ENCODE measurements at regions not wholly inside any gene's neighbourhood (a gene's known extent, or its start where the extent isn't known, plus 50 kb on each side); places are given as distances from the start of the nearest gene placed in this dataset.

DNA sequence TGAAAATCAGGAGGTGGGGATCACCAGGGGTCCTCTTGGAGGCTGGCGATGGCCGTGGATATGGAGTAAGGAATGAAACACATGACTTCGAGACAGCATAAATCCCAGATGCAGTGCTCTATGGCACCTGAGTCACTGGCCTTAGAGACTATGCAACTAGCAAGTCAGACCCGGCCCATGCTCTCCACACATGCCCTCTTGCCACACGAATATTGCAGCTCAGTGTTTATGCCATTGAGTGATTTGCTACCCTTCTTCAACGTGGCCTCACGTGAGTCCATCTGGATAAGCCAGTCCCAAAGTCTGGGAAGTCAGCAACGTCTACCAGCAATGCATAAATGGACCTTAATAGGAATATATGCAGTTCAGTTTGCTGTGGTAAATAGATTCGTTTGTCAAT lies 466.3 kb downstream of the CD83 start:
- H3K27ac Mint-ChIP-seq (ENCODE audit: unreplicated experiment), result no peak overlapping the region
- intact Hi-C loops (cut with micrococcal nuclease; ENCODE audit: unreplicated experiment), result no loop called here
- H3K9me3 Mint-ChIP-seq (ENCODE audit: low read depth, unreplicated experiment), result no peaks in the 10 kb centered on the region
- CTCF ChIA-PET, result interaction anchor here (0.5 kb wide), 1 partner anchor 330 kb away, joined by 3 read pairs; no protein-coding TSS in a partner anchor
- BruUV-seq (replicated peaks), result no TSS peak
- peaks cover 29% of the 10 kb centered on the region for H3K27me3 Mint-ChIP-seq (ENCODE audit: unreplicated experiment)
- no peaks in the 10 kb centered on the region for H3K4me1 Mint-ChIP-seq (ENCODE audit: low read depth, unreplicated experiment)
- no peak overlapping the region for H3K4me3 Mint-ChIP-seq (ENCODE audit: low read depth, unreplicated experiment)
- H3K36me3 Mint-ChIP-seq (ENCODE audit: insufficient read depth, unreplicated experiment), result no peaks in the 10 kb centered on the region
- TF ChIP-seq, protein P1, sequence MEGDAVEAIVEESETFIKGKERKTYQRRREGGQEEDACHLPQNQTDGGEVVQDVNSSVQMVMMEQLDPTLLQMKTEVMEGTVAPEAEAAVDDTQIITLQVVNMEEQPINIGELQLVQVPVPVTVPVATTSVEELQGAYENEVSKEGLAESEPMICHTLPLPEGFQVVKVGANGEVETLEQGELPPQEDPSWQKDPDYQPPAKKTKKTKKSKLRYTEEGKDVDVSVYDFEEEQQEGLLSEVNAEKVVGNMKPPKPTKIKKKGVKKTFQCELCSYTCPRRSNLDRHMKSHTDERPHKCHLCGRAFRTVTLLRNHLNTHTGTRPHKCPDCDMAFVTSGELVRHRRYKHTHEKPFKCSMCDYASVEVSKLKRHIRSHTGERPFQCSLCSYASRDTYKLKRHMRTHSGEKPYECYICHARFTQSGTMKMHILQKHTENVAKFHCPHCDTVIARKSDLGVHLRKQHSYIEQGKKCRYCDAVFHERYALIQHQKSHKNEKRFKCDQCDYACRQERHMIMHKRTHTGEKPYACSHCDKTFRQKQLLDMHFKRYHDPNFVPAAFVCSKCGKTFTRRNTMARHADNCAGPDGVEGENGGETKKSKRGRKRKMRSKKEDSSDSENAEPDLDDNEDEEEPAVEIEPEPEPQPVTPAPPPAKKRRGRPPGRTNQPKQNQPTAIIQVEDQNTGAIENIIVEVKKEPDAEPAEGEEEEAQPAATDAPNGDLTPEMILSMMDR (IDR thresholded peaks at IDR 0.05; ENCODE audit: unreplicated experiment), result no peak
- no peak for DNase-seq

DNA sequence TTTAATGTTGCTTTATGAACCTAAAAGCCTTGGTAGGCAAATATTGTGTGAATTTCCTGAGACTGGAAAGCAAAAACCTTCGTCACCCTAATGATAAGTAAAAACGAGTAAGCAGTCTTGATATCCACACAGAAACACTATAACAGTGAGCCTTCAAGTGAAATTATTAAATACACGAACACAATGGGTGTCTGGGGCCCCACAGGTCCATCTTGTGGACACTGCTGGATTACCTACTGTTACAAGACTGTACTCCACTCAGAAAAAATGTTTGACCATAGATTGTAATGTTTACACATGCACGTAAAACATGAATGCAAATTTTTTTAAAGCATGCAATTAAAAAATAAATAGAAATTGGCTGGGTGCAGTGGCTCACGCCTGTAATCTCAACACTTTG lies 466.9 kb downstream of the CD83 start:
- Mint-ChIP-seq H3K27me3 (ENCODE audit: unreplicated experiment) (peaks cover 35% of the 10 kb centered on the region), H3K9me3 (ENCODE audit: low read depth, unreplicated experiment) (no peaks in the 10 kb centered on the region), H3K4me1 (ENCODE audit: low read depth, unreplicated experiment) (no peaks in the 10 kb centered on the region), H3K4me3 (ENCODE audit: low read depth, unreplicated experiment) (no peak overlapping the region), H3K36me3 (ENCODE audit: insufficient read depth, unreplicated experiment) (no peaks in the 10 kb centered on the region), H3K27ac (ENCODE audit: unreplicated experiment) (no peak overlapping the region)
- CTCF ChIA-PET, result no interaction called here
- intact Hi-C loops (cut with micrococcal nuclease; ENCODE audit: unreplicated experiment), result no loop called here
- BruUV-seq (replicated peaks), result no TSS peak
- TF ChIP-seq, protein P1 (IDR thresholded peaks at IDR 0.05; ENCODE audit: unreplicated experiment), result no peak
- DNase-seq, result no peak

DNA sequence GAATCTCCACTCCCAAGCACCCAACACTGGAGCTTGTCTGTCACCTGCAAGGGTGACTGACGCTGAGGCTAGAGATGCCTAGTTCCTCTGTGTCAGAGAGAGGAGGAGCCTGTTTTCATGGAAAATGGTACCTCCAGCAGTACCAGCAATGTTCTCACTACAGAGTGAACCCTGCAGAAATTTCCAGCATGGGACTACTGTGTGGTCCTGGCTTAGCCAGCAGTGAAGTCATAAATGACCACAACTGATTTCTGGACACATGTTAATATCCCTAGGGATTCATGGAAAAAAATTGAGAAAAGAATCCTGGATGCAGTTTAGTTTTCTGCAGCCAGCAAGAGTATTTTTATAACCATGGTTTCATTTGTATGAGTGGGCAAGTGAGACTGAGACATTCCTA lies 468.1 kb downstream of the CD83 start:
- peaks cover 48% of the 10 kb centered on the region for H3K27me3 Mint-ChIP-seq (ENCODE audit: unreplicated experiment)
- no TSS peak for BruUV-seq (replicated peaks)
- TF ChIP-seq, protein P1 (IDR thresholded peaks at IDR 0.05; ENCODE audit: unreplicated experiment), result no peak
- H3K4me1 Mint-ChIP-seq (ENCODE audit: low read depth, unreplicated experiment), result no peaks in the 10 kb centered on the region
- no peak overlapping the region for H3K27ac Mint-ChIP-seq (ENCODE audit: unreplicated experiment)
- H3K36me3 Mint-ChIP-seq (ENCODE audit: insufficient read depth, unreplicated experiment), result no peaks in the 10 kb centered on the region
- no peak for DNase-seq
- intact Hi-C loops (cut with micrococcal nuclease; ENCODE audit: unreplicated experiment), result no loop called here
- no peak overlapping the region for H3K4me3 Mint-ChIP-seq (ENCODE audit: low read depth, unreplicated experiment)
- CTCF ChIA-PET, result no interaction called here
- no peaks in the 10 kb centered on the region for H3K9me3 Mint-ChIP-seq (ENCODE audit: low read depth, unreplicated experiment)

DNA sequence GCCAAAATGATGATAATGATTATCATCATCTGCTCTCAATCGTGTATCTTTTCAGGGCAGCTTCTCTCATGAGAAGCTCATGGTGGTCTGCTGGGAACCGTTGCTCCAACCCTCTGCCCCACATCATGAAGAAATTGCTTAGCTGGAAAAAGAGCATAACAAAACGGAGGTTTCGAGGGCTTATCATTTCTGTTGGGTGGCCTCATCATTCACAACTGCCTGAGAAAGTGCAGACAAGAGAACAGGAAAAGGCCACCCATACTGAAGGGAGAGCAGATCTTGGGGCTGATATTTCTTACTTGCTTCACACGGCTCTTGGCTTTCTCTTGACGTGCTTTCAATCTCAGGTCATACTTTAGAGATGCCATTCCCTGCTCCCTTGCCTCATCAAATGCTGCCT lies 471.6 kb downstream of the CD83 start:
- peaks cover 56% of the 10 kb centered on the region for H3K27me3 Mint-ChIP-seq (ENCODE audit: unreplicated experiment)
- intact Hi-C loops (cut with micrococcal nuclease; ENCODE audit: unreplicated experiment), result no loop called here
- TF ChIP-seq, protein P1 (IDR thresholded peaks at IDR 0.05; ENCODE audit: unreplicated experiment), result no peak
- DNase-seq, result no peak
- no peaks in the 10 kb centered on the region for H3K36me3 Mint-ChIP-seq (ENCODE audit: insufficient read depth, unreplicated experiment)
- BruUV-seq (replicated peaks), result no TSS peak
- no peaks in the 10 kb centered on the region for H3K4me1 Mint-ChIP-seq (ENCODE audit: low read depth, unreplicated experiment)
- H3K4me3 Mint-ChIP-seq (ENCODE audit: low read depth, unreplicated experiment), result no peak overlapping the region
- CTCF ChIA-PET, result no interaction called here
- H3K9me3 Mint-ChIP-seq (ENCODE audit: low read depth, unreplicated experiment), result no peaks in the 10 kb centered on the region
- H3K27ac Mint-ChIP-seq (ENCODE audit: unreplicated experiment), result no peak overlapping the region
